Gastroesophageal sphincter (tissue), 4 donors: ENCODE measurements at regions not wholly inside any gene's neighbourhood (a gene's known extent, or its start where the extent isn't known, plus 50 kb on each side); places are given as distances from the start of the nearest gene placed in this dataset.

ENCODE experiments used
- ATAC-seq: fragments of 150-250 bp; one replicate; pipeline ENCODE4 v1.9.1; 2016; ENCODE audit warnings: mild to moderate bottlenecking, moderate library complexity
- H3K27ac ChIP-seq, 4 donors: fragments of 200-600 bp; sonication (generic) in 3 of 4; 1 replicate in 3 of 4; 2 replicates in 1 of 4; pipeline ENCODE4 v1.5.1; 2016 to 2019
- H3K27me3 ChIP-seq: fragments of 200-600 bp; sonication (generic); one replicate; pipeline ENCODE4 v1.5.1; 2019
- H3K36me3 ChIP-seq, 2 donors: fragments of 200-600 bp; sonication (generic); one replicate each; pipeline ENCODE4 v1.5.1; 2019; ENCODE audit warnings: control low read depth in 1 of 2
- H3K4me1 ChIP-seq, 3 donors: fragments of 200-600 bp; sonication (generic); 1 replicate in 2 of 3; 2 replicates in 1 of 3; pipeline ENCODE4 v1.5.1; 2016 to 2019; ENCODE audit warnings: control low read depth in 2 of 3
- H3K4me3 ChIP-seq, 2 donors: fragments of 200-600 bp; sonication (generic); one replicate each; pipeline ENCODE4 v1.5.1; 2019; ENCODE audit warnings: mild to moderate bottlenecking in 1 of 2, moderate library complexity in 1 of 2
- H3K9me3 ChIP-seq, 3 donors: fragments of 200-600 bp; sonication (generic); one replicate each; pipeline ENCODE4 v1.5.1; 2017 to 2019; ENCODE audit warnings: control low read depth in 2 of 3
- CTCF ChIP-seq, 4 experiments: fragments of 200-600 bp in 2 of 4; fragments of 450-650 bp in 2 of 4; sonication (generic) in 1 of 4; IDR thresholded peaks; one replicate each; pipeline ENCODE4 v1.5.1; 2017 to 2019; ENCODE audit warnings: antibody characterized with exemption in 4 of 4, mild to moderate bottlenecking in 2 of 4, moderate library complexity in 2 of 4
- EP300 ChIP-seq: sonication (generic); formaldehyde crosslinking; IDR thresholded peaks from one replicate; pipeline ENCODE4 v1.6.1; 2017; ENCODE audit warnings: antibody characterized with exemption, mild to moderate bottlenecking
- POLR2A ChIP-seq, 2 donors: fragments of 450-650 bp; IDR thresholded peaks; one replicate each; pipeline ENCODE4 v1.6.1; 2017; ENCODE audit warnings: antibody characterized with exemption in 2 of 2, mild to moderate bottlenecking in 2 of 2, moderate library complexity in 1 of 2
- POLR2AphosphoS5 ChIP-seq: sonication (generic); formaldehyde crosslinking; IDR thresholded peaks from one replicate; pipeline ENCODE4 v1.6.1; 2017; ENCODE audit warnings: antibody characterized with exemption
- WGBS, 2 donors: methylation state at CpG; one replicate each; pipeline ENCODE4 v1.1.5; 2018; ENCODE audit warnings: low coverage in 1 of 2; 5-methylcytosine and 5-hydroxymethylcytosine counted together

- Histone ChIP-seq H3K4me1 (no peaks in the 10 kb centered on the region), H3K27ac (no peak overlapping the region), H3K9me3 (no peaks in the 10 kb centered on the region), H3K27me3 (no peaks in the 10 kb centered on the region), H3K36me3 (no peaks in the 10 kb centered on the region), H3K4me3 (no peak overlapping the region)
- TF ChIP-seq POLR2A (IDR thresholded peaks at IDR 0.05) (no peak), CTCF (IDR thresholded peaks at IDR 0.05) (no peak), POLR2AphosphoS5 (no peak), EP300 (no peak)
- WGBS, 2 donors, result 64 to 85% methylated on average over 7 to 8 of the region's 8 CpGs
- ATAC-seq, result no peak
Observed at GRCh38 chr16:66058172-66058691, 308.3 kb upstream of the CDH5 start.

- 33 to 96% methylated on average over 1 to 3 of the region's 3 CpGs for WGBS, 2 donors
- Histone ChIP-seq H3K4me1 (no peaks in the 10 kb centered on the region), H3K27me3 (no peaks in the 10 kb centered on the region), H3K36me3 (no peaks in the 10 kb centered on the region), H3K4me3 (no peak overlapping the region), H3K9me3 (no peaks in the 10 kb centered on the region), H3K27ac (no peak overlapping the region)
- no peak for TF ChIP-seq POLR2AphosphoS5
- ATAC-seq, result peak; percentile 80
Observed at GRCh38 chr16:66057057-66057456, 309.4 kb upstream of the CDH5 start.

GRCh38 chr16:66054095-66054494, 312.4 kb upstream of the CDH5 start:
- no peak for TF ChIP-seq POLR2A (IDR thresholded peaks at IDR 0.05)
- TF ChIP-seq EP300, result no peak
- TF ChIP-seq POLR2AphosphoS5, result no peak
- TF ChIP-seq CTCF (IDR thresholded peaks at IDR 0.05), result no peak
- Histone ChIP-seq H3K27me3 (no peaks in the 10 kb centered on the region), H3K36me3 (no peaks in the 10 kb centered on the region), H3K4me1 (no peaks in the 10 kb centered on the region), H3K9me3 (no peaks in the 10 kb centered on the region), H3K27ac (no peak overlapping the region), H3K4me3 (no peak overlapping the region)
- ATAC-seq, result no peak
- WGBS, 2 donors, result 94 to 95% methylated on average over 4 of the region's 4 CpGs

GRCh38 chr16:66052745-66053144, 313.7 kb upstream of the CDH5 start:
- ATAC-seq, result no peak
- Histone ChIP-seq H3K9me3 (no peaks in the 10 kb centered on the region), H3K27ac (no peak overlapping the region), H3K4me1 (no peaks in the 10 kb centered on the region), H3K36me3 (no peaks in the 10 kb centered on the region), H3K4me3 (no peak overlapping the region), H3K27me3 (no peaks in the 10 kb centered on the region)
- TF ChIP-seq CTCF (IDR thresholded peaks at IDR 0.05), result no peak
- no peak for TF ChIP-seq POLR2A (IDR thresholded peaks at IDR 0.05)
- no peak for TF ChIP-seq POLR2AphosphoS5
- no peak for TF ChIP-seq EP300
- WGBS, 2 donors, result 88% methylated on average over 2 of the region's 2 CpGs; no CpG with 5 or more reads in 1 of the 2 donors

- Histone ChIP-seq H3K9me3 (no peaks in the 10 kb centered on the region), H3K36me3 (no peaks in the 10 kb centered on the region), H3K4me1 (no peaks in the 10 kb centered on the region), H3K4me3 (no peak overlapping the region), H3K27ac (no peak overlapping the region), H3K27me3 (no peaks in the 10 kb centered on the region)
- TF ChIP-seq EP300 (no peak), POLR2A (IDR thresholded peaks at IDR 0.05) (no peak), POLR2AphosphoS5 (no peak), CTCF (IDR thresholded peaks at IDR 0.05) (no peak)
- no peak for ATAC-seq
- 71% methylated on average over 2 of the region's 2 CpGs; no CpG with 5 or more reads in 1 of the 2 donors for WGBS, 2 donors
Observed at GRCh38 chr16:66050991-66051390, 315.5 kb upstream of the CDH5 start.
